ENCODE measurements at regions not wholly inside any gene's neighbourhood (a gene's known extent, or its start where the extent isn't known, plus 50 kb on each side); places are given as distances from the start of the nearest gene placed in this dataset.

- Histone ChIP-seq H3K4me2 (no peak overlapping the region), H3K4me1 (ENCODE audit: insufficient read depth) (peaks cover 15% of the 10 kb centered on the region), H3K9me3 (ENCODE audit: low read depth) (no peaks in the 10 kb centered on the region), H3K27me3 (no peaks in the 10 kb centered on the region), H3K79me2 (no peaks in the 10 kb centered on the region), H3K4me3 (no peak overlapping the region), H4K20me1 (ENCODE audit: insufficient read depth, poor library complexity, severe bottlenecking) (no peaks in the 10 kb centered on the region), H3K9me2 (replicated peaks; ENCODE audit: insufficient read depth) (no peaks in the 10 kb centered on the region), H2AFZ (no peak overlapping the region), H3K36me3 (replicated peaks; ENCODE audit: insufficient read depth, low read depth) (no peaks in the 10 kb centered on the region), H3K27ac (no peak overlapping the region)
- no peak for DNase-seq (ENCODE audit: low spot score)
- TF ChIP-seq CTCF (IDR thresholded peaks at IDR 0.05; ENCODE audit: poor library complexity) (no peak), EZH2phosphoT487 (IDR thresholded peaks at IDR 0.05; ENCODE audit: low read depth, severe bottlenecking, unreplicated experiment) (no peak), EZH2 (IDR thresholded peaks at IDR 0.05; ENCODE audit: borderline replicate concordance) (no peak)
- WGBS (ENCODE audit: low lambda C conversion rate, missing lambda C conversion rate) = 83% methylated on average over 6 of the region's 6 CpGs
Observed at GRCh38 chr13:50310734-50311133, 295.5 kb downstream of the KCNRG start.

- Histone ChIP-seq H3K9me2 (replicated peaks; ENCODE audit: insufficient read depth) (no peaks in the 10 kb centered on the region), H4K20me1 (ENCODE audit: insufficient read depth, poor library complexity, severe bottlenecking) (no peaks in the 10 kb centered on the region), H3K27me3 (no peaks in the 10 kb centered on the region), H3K9me3 (ENCODE audit: low read depth) (no peaks in the 10 kb centered on the region), H3K36me3 (replicated peaks; ENCODE audit: insufficient read depth, low read depth) (no peaks in the 10 kb centered on the region), H3K4me1 (ENCODE audit: insufficient read depth) (peaks cover 18% of the 10 kb centered on the region), H3K4me2 (no peak overlapping the region), H3K4me3 (no peak overlapping the region), H2AFZ (no peak overlapping the region), H3K79me2 (no peaks in the 10 kb centered on the region), H3K27ac (peak overlapping the region; percentile 93)
- no peak for TF ChIP-seq EZH2phosphoT487 (IDR thresholded peaks at IDR 0.05; ENCODE audit: low read depth, severe bottlenecking, unreplicated experiment)
- no peak for TF ChIP-seq EZH2 (IDR thresholded peaks at IDR 0.05; ENCODE audit: borderline replicate concordance)
- no peak for TF ChIP-seq CTCF (IDR thresholded peaks at IDR 0.05; ENCODE audit: poor library complexity)
- WGBS (ENCODE audit: low lambda C conversion rate, missing lambda C conversion rate) = 90% methylated on average over 4 of the region's 4 CpGs
- DNase-seq (ENCODE audit: low spot score) = no peak
Observed at GRCh38 chr13:50318887-50319286, 303.6 kb downstream of the KCNRG start.

GRCh38 chr13:50319635-50320255, 304.5 kb downstream of the KCNRG start:
- H3K9me2 ChIP-seq (replicated peaks; ENCODE audit: insufficient read depth) = no peaks in the 10 kb centered on the region
- peak overlapping the region; percentile 7 for H2AFZ ChIP-seq
- no peaks in the 10 kb centered on the region for H3K79me2 ChIP-seq
- H3K27ac ChIP-seq = peak overlapping the region; percentile 93
- H3K4me3 ChIP-seq = no peak overlapping the region
- H3K9me3 ChIP-seq (ENCODE audit: low read depth) = no peaks in the 10 kb centered on the region
- no peaks in the 10 kb centered on the region for H3K27me3 ChIP-seq
- peaks cover 18% of the 10 kb centered on the region for H3K4me1 ChIP-seq (ENCODE audit: insufficient read depth)
- TF ChIP-seq CTCF (IDR thresholded peaks at IDR 0.05; ENCODE audit: poor library complexity) (no peak), EZH2phosphoT487 (IDR thresholded peaks at IDR 0.05; ENCODE audit: low read depth, severe bottlenecking, unreplicated experiment) (no peak)
- peak; percentile 30 for DNase-seq (ENCODE audit: low spot score)
- WGBS (ENCODE audit: low lambda C conversion rate, missing lambda C conversion rate) = 38% methylated on average over 2 of the region's 2 CpGs
- no peak overlapping the region for H3K4me2 ChIP-seq
- no peaks in the 10 kb centered on the region for H3K36me3 ChIP-seq (replicated peaks; ENCODE audit: insufficient read depth, low read depth)
- H4K20me1 ChIP-seq (ENCODE audit: insufficient read depth, poor library complexity, severe bottlenecking) = no peaks in the 10 kb centered on the region

Measured in hepatocyte (in vitro differentiated cells).